K562 (cell line): ENCODE measurements at regions not wholly inside any gene's neighbourhood (a gene's known extent, or its start where the extent isn't known, plus 50 kb on each side); places are given as distances from the start of the nearest gene placed in this dataset.

Experiments
- BACH1 ChIP-seq: fragments of 200-800 bp; sonication (Bioruptor generic); IDR thresholded peaks from 2 replicates; pipeline ENCODE4 v1.6.1; 2016; ENCODE audit warnings: missing genetic modification characterization, missing compliant biosample characterization
- E4F1 ChIP-seq: fragments of 250-450 bp; sonication (Bioruptor Pico); IDR thresholded peaks from 2 replicates; pipeline ENCODE4 v1.5.0; 2021; ENCODE audit warnings: mild to moderate bottlenecking, borderline replicate concordance
- FOXP1 ChIP-seq: sonication (generic); formaldehyde crosslinking; IDR thresholded peaks from 2 replicates; pipeline ENCODE4 v1.8.0; 2022; ENCODE audit warnings: mild to moderate bottlenecking, missing genetic modification reagents
- GATA2 ChIP-seq: sonication (generic); formaldehyde crosslinking; IDR thresholded peaks from 2 replicates; pipeline ENCODE4 v1.4.0; 2020; ENCODE audit warnings: mild to moderate bottlenecking, missing genetic modification reagents
- HDAC2 ChIP-seq: fragments of 450-650 bp; IDR thresholded peaks from 2 replicates; pipeline ENCODE4 v1.6.1; 2016; ENCODE audit warnings: mild to moderate bottlenecking
- HIVEP1 ChIP-seq: fragments of 250-450 bp; sonication (Bioruptor Pico); IDR thresholded peaks from 2 replicates; pipeline ENCODE4 v1.4.0; 2020; ENCODE audit warnings: mild to moderate bottlenecking
- HOXB6 ChIP-seq: fragments of 250-450 bp; sonication (Bioruptor Pico); IDR thresholded peaks from 2 replicates; pipeline ENCODE4 v1.5.1; 2022; ENCODE audit warnings: mild to moderate bottlenecking, borderline replicate concordance
- MBD2 ChIP-seq: sonication (generic); IDR thresholded peaks from 2 replicates; pipeline ENCODE4 v1.6.1; 2016; ENCODE audit warnings: low read depth, borderline replicate concordance
- MXI1 ChIP-seq: IDR thresholded peaks from 2 replicates; pipeline ENCODE4 v1.6.1; 2011; ENCODE audit warnings: low read depth, mild to moderate bottlenecking, improper control_type of control experiment, low read length
- POLR2A ChIP-seq: fragments of 450-650 bp; conservative IDR thresholded peaks from 2 replicates; pipeline ENCODE4 v1.6.1; 2016
- ZC3H11A ChIP-seq: IDR thresholded peaks from 2 replicates; pipeline ENCODE4 v1.6.1; 2012; ENCODE audit warnings: low read depth, low read length, improper control_type of control experiment
- ZNF695 ChIP-seq: fragments of 450-650 bp; formaldehyde crosslinking; IDR thresholded peaks from 2 replicates; pipeline ENCODE4 v1.4.0; 2020; ENCODE audit warnings: mild to moderate bottlenecking, moderate library complexity
- ZSCAN32 ChIP-seq: fragments of 450-650 bp; formaldehyde crosslinking; IDR thresholded peaks from 2 replicates; pipeline ENCODE4 v1.4.0; 2020; ENCODE audit warnings: mild to moderate bottlenecking, moderate library complexity
- TF ChIP-seq, protein P1 (sequence below): fragments of 450-650 bp; conservative IDR thresholded peaks from 2 replicates; pipeline ENCODE4 v1.6.1; 2016; ENCODE audit warnings: missing genetic modification characterization, low read depth, mild to moderate bottlenecking, missing compliant biosample characterization, moderate library complexity
- TF ChIP-seq, protein P2 (sequence below): IDR thresholded peaks from 2 replicates; pipeline ENCODE4 v1.6.1; 2014; ENCODE audit warnings: antibody characterized with exemption

- TF ChIP-seq, protein P1, sequence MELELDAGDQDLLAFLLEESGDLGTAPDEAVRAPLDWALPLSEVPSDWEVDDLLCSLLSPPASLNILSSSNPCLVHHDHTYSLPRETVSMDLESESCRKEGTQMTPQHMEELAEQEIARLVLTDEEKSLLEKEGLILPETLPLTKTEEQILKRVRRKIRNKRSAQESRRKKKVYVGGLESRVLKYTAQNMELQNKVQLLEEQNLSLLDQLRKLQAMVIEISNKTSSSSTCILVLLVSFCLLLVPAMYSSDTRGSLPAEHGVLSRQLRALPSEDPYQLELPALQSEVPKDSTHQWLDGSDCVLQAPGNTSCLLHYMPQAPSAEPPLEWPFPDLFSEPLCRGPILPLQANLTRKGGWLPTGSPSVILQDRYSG (tag) = no peak
- no peak for TF ChIP-seq MXI1
- no peak for TF ChIP-seq HIVEP1 (CRISPR knock-in tag)
- TF ChIP-seq HOXB6 (CRISPR knock-in tag) = no peak
- no peak for TF ChIP-seq HDAC2
- no peak for TF ChIP-seq FOXP1
- TF ChIP-seq ZC3H11A = no peak
- TF ChIP-seq GATA2 = no peak
- no peak for TF ChIP-seq ZSCAN32 (CRISPR knock-in tag)
- TF ChIP-seq E4F1 (CRISPR knock-in tag) = no peak
- no peak for TF ChIP-seq MBD2
- no peak for TF ChIP-seq BACH1 (tag)
- TF ChIP-seq, protein P2, sequence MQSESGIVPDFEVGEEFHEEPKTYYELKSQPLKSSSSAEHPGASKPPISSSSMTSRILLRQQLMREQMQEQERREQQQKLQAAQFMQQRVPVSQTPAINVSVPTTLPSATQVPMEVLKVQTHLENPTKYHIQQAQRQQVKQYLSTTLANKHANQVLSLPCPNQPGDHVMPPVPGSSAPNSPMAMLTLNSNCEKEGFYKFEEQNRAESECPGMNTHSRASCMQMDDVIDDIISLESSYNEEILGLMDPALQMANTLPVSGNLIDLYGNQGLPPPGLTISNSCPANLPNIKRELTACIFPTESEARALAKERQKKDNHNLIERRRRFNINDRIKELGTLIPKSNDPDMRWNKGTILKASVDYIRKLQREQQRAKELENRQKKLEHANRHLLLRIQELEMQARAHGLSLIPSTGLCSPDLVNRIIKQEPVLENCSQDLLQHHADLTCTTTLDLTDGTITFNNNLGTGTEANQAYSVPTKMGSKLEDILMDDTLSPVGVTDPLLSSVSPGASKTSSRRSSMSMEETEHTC = no peak
- TF ChIP-seq POLR2A = no peak
- TF ChIP-seq ZNF695 (CRISPR knock-in tag) = no peak
Observed at GRCh38 chr6:100235631-100236030, 229.1 kb downstream of the SIM1 start (continued).
